ENCODE measurements at regions not wholly inside any gene's neighbourhood (a gene's known extent, or its start where the extent isn't known, plus 50 kb on each side); places are given as distances from the start of the nearest gene placed in this dataset.

DNA sequence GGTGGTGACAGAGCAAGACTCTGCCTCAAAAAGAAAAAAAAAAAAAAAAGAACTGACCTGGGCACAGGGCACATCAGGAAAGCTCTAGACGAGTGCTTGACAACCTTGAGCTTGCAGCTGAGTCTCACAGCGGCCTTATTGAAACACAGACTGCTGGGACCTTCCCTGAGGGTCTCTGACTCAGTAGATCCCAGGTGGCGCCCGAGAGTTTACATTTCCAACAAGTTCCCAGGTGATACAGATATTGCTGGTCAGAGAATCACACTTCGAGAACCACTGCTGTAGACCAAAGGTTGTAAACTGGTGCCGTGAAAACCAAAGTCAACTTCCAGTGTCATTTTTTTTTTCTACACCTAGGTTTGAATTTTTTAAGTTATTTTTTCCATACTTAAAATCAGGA is 573.2 kb upstream of the MDFIC2 start:
- H3K36me3 ChIP-seq (ENCODE audit: control insufficient read depth in 1 of 2, insufficient read depth in 2 of 2, low read length in 2 of 2): no peaks in the 10 kb centered on the region
- TF ChIP-seq SIN3A (IDR thresholded peaks at IDR 0.05; ENCODE audit: low read depth) (no peak), RAD21 (IDR thresholded peaks at IDR 0.05; ENCODE audit: low read depth) (peak; percentile 8; the same call in 1 of the 2 replicates), POLR2AphosphoS5 (IDR thresholded peaks at IDR 0.05; ENCODE audit: low read depth, low read length) (no peak)
- no peak overlapping the region for H3K27ac ChIP-seq (ENCODE audit: low read depth, low read length)
- H3K4me2 ChIP-seq (ENCODE audit: low read length): no peak overlapping the region
- ChIA-PET RAD21 (ENCODE audit: low non-redundant PET in 1 of 2, low total read pairs in 2 of 2, uncharacterized antibody in 2 of 2, unreplicated experiment in 2 of 2) (no interaction called here), CTCF (no interaction called here), POLR2A (no interaction called here)
- no peak overlapping the region for H3K9ac ChIP-seq (ENCODE audit: low read length)
- no peaks in the 10 kb centered on the region for H3K4me1 ChIP-seq (ENCODE audit: control insufficient read depth in 1 of 2, insufficient read depth in 2 of 2, low read length in 2 of 2)
- intact Hi-C loops (cut with micrococcal nuclease): no loop called here
- no peaks in the 10 kb centered on the region for H3K9me3 ChIP-seq (ENCODE audit: control insufficient read depth in 1 of 2, insufficient read depth in 1 of 2, low read depth in 1 of 2, low read length in 2 of 2)
- H3K4me3 ChIP-seq (replicated peaks in 1 of 2; ENCODE audit: low read depth in 1 of 2, low read length in 2 of 2): no peak overlapping the region
- DNase-seq (ENCODE audit: low read depth, low spot score) (no peak), ATAC-seq (no peak)
- no peak overlapping the region for H2AFZ ChIP-seq (ENCODE audit: low read depth, low read length, poor library complexity, severe bottlenecking)
- H3K27me3 ChIP-seq (ENCODE audit: insufficient read depth, low read length): no peaks in the 10 kb centered on the region
- H3K9me2 ChIP-seq (ENCODE audit: insufficient read depth): no peaks in the 10 kb centered on the region
- no peaks in the 10 kb centered on the region for H3K79me2 ChIP-seq (ENCODE audit: insufficient read depth, low read length)
- H4K20me1 ChIP-seq (ENCODE audit: insufficient read depth): no peaks in the 10 kb centered on the region
- no TSS peak for BruUV-seq (replicated peaks)

DNA sequence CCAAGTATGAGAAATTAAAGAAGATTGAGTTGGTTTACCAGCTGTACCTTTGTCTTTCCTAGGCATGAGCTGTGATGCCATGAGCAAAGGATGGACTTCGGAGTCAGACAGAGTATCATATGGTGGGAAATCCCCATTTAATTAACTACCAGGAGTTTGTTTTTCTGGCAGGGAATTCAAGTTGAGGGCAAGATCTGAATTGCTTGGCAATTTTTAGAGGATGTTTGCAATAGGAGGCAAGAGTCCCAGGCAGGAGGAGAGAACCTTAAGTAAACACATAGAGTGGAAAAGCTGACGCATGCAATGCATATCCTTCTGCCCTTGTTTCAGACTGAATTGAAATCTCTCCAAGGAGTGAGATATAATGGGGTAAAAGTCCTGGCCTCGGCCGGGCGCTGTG is 569.7 kb upstream of the MDFIC2 start:
- CTCF ChIA-PET: no interaction called here
- no peak overlapping the region for H3K27ac ChIP-seq (ENCODE audit: low read depth, low read length)
- RAD21 ChIA-PET (ENCODE audit: low non-redundant PET in 1 of 2, low total read pairs in 2 of 2, uncharacterized antibody in 2 of 2, unreplicated experiment in 2 of 2): no interaction called here
- no peaks in the 10 kb centered on the region for H3K4me1 ChIP-seq (ENCODE audit: control insufficient read depth in 1 of 2, insufficient read depth in 2 of 2, low read length in 2 of 2)
- no peaks in the 10 kb centered on the region for H3K79me2 ChIP-seq (ENCODE audit: insufficient read depth, low read length)
- POLR2A ChIA-PET: no interaction called here
- ATAC-seq (no peak), DNase-seq (ENCODE audit: low read depth, low spot score) (no peak)
- no peak overlapping the region for H3K4me2 ChIP-seq (ENCODE audit: low read length)
- no peaks in the 10 kb centered on the region for H3K36me3 ChIP-seq (ENCODE audit: control insufficient read depth in 1 of 2, insufficient read depth in 2 of 2, low read length in 2 of 2)
- no peak overlapping the region for H2AFZ ChIP-seq (ENCODE audit: low read depth, low read length, poor library complexity, severe bottlenecking)
- TF ChIP-seq, protein P1, sequence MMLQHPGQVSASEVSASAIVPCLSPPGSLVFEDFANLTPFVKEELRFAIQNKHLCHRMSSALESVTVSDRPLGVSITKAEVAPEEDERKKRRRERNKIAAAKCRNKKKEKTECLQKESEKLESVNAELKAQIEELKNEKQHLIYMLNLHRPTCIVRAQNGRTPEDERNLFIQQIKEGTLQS (IDR thresholded peaks at IDR 0.05): no peak
- TF ChIP-seq EZH2phosphoT487 (IDR thresholded peaks at IDR 0.05; ENCODE audit: borderline replicate concordance) (no peak), TCF7L2 (IDR thresholded peaks at IDR 0.05; ENCODE audit: borderline replicate concordance, extremely low read depth, insufficient read depth, insufficient read length) (no peak), ZNF274 (IDR thresholded peaks at IDR 0.05; ENCODE audit: low read depth, low read length) (no peak), POLR2AphosphoS5 (IDR thresholded peaks at IDR 0.05; ENCODE audit: low read depth, low read length) (no peak), SIN3A (IDR thresholded peaks at IDR 0.05; ENCODE audit: low read depth) (no peak), EZH2 (IDR thresholded peaks at IDR 0.05) (no peak)
- H3K9ac ChIP-seq (ENCODE audit: low read length): no peak overlapping the region
- no peaks in the 10 kb centered on the region for H3K9me3 ChIP-seq (ENCODE audit: control insufficient read depth in 1 of 2, insufficient read depth in 1 of 2, low read depth in 1 of 2, low read length in 2 of 2)
- no peaks in the 10 kb centered on the region for H4K20me1 ChIP-seq (ENCODE audit: insufficient read depth)
- no TSS peak for BruUV-seq (replicated peaks)
- H3K4me3 ChIP-seq (replicated peaks in 1 of 2; ENCODE audit: low read depth in 1 of 2, low read length in 2 of 2): no peak overlapping the region
- intact Hi-C loops (cut with micrococcal nuclease): no loop called here
- H3K27me3 ChIP-seq (ENCODE audit: insufficient read depth, low read length): no peaks in the 10 kb centered on the region
- H3K9me2 ChIP-seq (ENCODE audit: insufficient read depth): no peaks in the 10 kb centered on the region
